ENCODE measurements at regions not wholly inside any gene's neighbourhood (a gene's known extent, or its start where the extent isn't known, plus 50 kb on each side); places are given as distances from the start of the nearest gene placed in this dataset.

- TF ChIP-seq CTCF (IDR thresholded peaks at IDR 0.05) (no peak), POLR2A (IDR thresholded peaks at IDR 0.05) (no peak)
Observed at GRCh38 chr13:80029170-80029569, 311.8 kb downstream of the SPRY2 start.

Data from heart left ventricle (tissue), 13 donors.